Coronary artery (tissue), 2 donors: ENCODE measurements at regions not wholly inside any gene's neighbourhood (a gene's known extent, or its start where the extent isn't known, plus 50 kb on each side); places are given as distances from the start of the nearest gene placed in this dataset.

Experiments
- DNase-seq: peaks from one replicate; pipeline ENCODE4 v3.0.0-alpha.2; 2017; ENCODE audit warnings: low spot score
- H3K27ac ChIP-seq, 2 donors: fragments of 200-600 bp; sonication (generic); one replicate each; pipeline ENCODE4 v1.5.1; 2016 to 2019
- H3K4me3 ChIP-seq: fragments of 200-600 bp; sonication (generic); 2 replicates; pipeline ENCODE4 v1.5.1; 2016; ENCODE audit warnings: mild to moderate bottlenecking, moderate library complexity
- CTCF ChIP-seq: fragments of 200-600 bp; sonication (generic); IDR thresholded peaks from one replicate; pipeline ENCODE4 v1.5.1; 2019; ENCODE audit warnings: antibody characterized with exemption

GRCh38 chr12:116471544-116471943 is 87.6 kb upstream of the MAP1LC3B2 start:
- Histone ChIP-seq H3K27ac (no peak overlapping the region), H3K4me3 (no peak overlapping the region)
- no peak for DNase-seq
- TF ChIP-seq CTCF = no peak

- H3K4me3 ChIP-seq = no peak overlapping the region
- TF ChIP-seq CTCF = no peak
- no peak for DNase-seq
- no peak overlapping the region for H3K27ac ChIP-seq
Observed at GRCh38 chr12:116472193-116472592, 87.0 kb upstream of the MAP1LC3B2 start.

GRCh38 chr12:116473416-116473815 is 85.8 kb upstream of the MAP1LC3B2 start:
- no peak for TF ChIP-seq CTCF
- Histone ChIP-seq H3K4me3 (no peak overlapping the region), H3K27ac (no peak overlapping the region)
- no peak for DNase-seq

GRCh38 chr12:116474331-116474730 is 84.8 kb upstream of the MAP1LC3B2 start:
- Histone ChIP-seq H3K27ac (no peak overlapping the region), H3K4me3 (no peak overlapping the region)
- TF ChIP-seq CTCF = no peak
- no peak for DNase-seq

GRCh38 chr12:116474899-116475298 is 84.3 kb upstream of the MAP1LC3B2 start:
- H3K4me3 ChIP-seq = no peak overlapping the region
- no peak for TF ChIP-seq CTCF
- no peak for DNase-seq
- no peak overlapping the region for H3K27ac ChIP-seq

GRCh38 chr12:116476227-116476822 is 82.9 kb upstream of the MAP1LC3B2 start:
- Histone ChIP-seq H3K4me3 (no peak overlapping the region), H3K27ac (no peak overlapping the region)
- no peak for DNase-seq
- no peak for TF ChIP-seq CTCF

GRCh38 chr12:116478243-116478773 is 80.9 kb upstream of the MAP1LC3B2 start:
- Histone ChIP-seq H3K4me3 (no peak overlapping the region), H3K27ac (no peak overlapping the region)
- DNase-seq = no peak
- no peak for TF ChIP-seq CTCF
